SH-SY5Y (cell line): ENCODE measurements at regions not wholly inside any gene's neighbourhood (a gene's known extent, or its start where the extent isn't known, plus 50 kb on each side); places are given as distances from the start of the nearest gene placed in this dataset.

ENCODE experiments used
- GATA2 ChIP-seq: IDR thresholded peaks from 2 replicates; pipeline ENCODE4 v1.6.1; 2011; ENCODE audit warnings: mild to moderate bottlenecking, low read depth, low read length
- GATA3 ChIP-seq: IDR thresholded peaks from 2 replicates; pipeline ENCODE4 v1.6.1; 2011; ENCODE audit warnings: low read depth, mild to moderate bottlenecking, low read length, moderate library complexity

GRCh38 chr11:70756756-70757155, 358.4 kb downstream of the CTTN start:
- TF ChIP-seq GATA2 (no peak), GATA3 (no peak)
